Activated T-cell treated with anti-CD3 and anti-CD28 coated beads for 48 hours (primary cell): ENCODE measurements at regions not wholly inside any gene's neighbourhood (a gene's known extent, or its start where the extent isn't known, plus 50 kb on each side); places are given as distances from the start of the nearest gene placed in this dataset.

Experiments used
- DNase-seq: peaks from one replicate; pipeline ENCODE4 v3.0.0-alpha.2; 2020; ENCODE audit warnings: low read depth

GRCh38 chr14:75370416-75371205 lies 57.2 kb upstream of the JDP2 start:
- DNase-seq = no peak

GRCh38 chr14:75371297-75371696 lies 56.5 kb upstream of the JDP2 start:
- DNase-seq = no peak

GRCh38 chr14:75372260-75372659 lies 55.6 kb upstream of the JDP2 start:
- DNase-seq = no peak

GRCh38 chr14:75373133-75373532 lies 54.7 kb upstream of the JDP2 start:
- no peak for DNase-seq

GRCh38 chr14:75373616-75374015 lies 54.2 kb upstream of the JDP2 start:
- DNase-seq = no peak

- no peak for DNase-seq
Observed at GRCh38 chr14:75374911-75375310, 52.9 kb upstream of the JDP2 start.

- DNase-seq = no peak
Observed at GRCh38 chr14:75375983-75376382, 51.8 kb upstream of the JDP2 start.
